Esophagus squamous epithelium (tissue), 5 donors: ENCODE measurements at regions not wholly inside any gene's neighbourhood (a gene's known extent, or its start where the extent isn't known, plus 50 kb on each side); places are given as distances from the start of the nearest gene placed in this dataset.

ENCODE experiments used
- DNase-seq: peaks from one replicate; lab custom pipeline; 2025; lab: John Stamatoyannopoulos, UW
- H3K27ac ChIP-seq, 4 donors: fragments of 200-600 bp; sonication (generic); one replicate each; pipeline ENCODE4 v1.5.1; 2016 to 2019; ENCODE audit warnings: mild to moderate bottlenecking in 1 of 4
- H3K27me3 ChIP-seq, 4 donors: fragments of 200-600 bp; sonication (generic); 1 replicate in 3 of 4; 2 replicates in 1 of 4; pipeline versions ENCODE4 v1.5.1 to v1.6.0; 2017 to 2021; ENCODE audit warnings: antibody characterized with exemption in 1 of 4
- H3K36me3 ChIP-seq, 3 donors: fragments of 200-600 bp; sonication (generic); one replicate each; pipeline ENCODE4 v1.5.1; 2016 to 2019
- H3K4me1 ChIP-seq, 3 donors: fragments of 200-600 bp; sonication (generic); one replicate each; pipeline ENCODE4 v1.5.1; 2017 to 2019
- H3K4me3 ChIP-seq, 4 donors: fragments of 200-600 bp; sonication (generic); 1 replicate in 3 of 4; 2 replicates in 1 of 4; pipeline ENCODE4 v1.5.1; 2016 to 2019; ENCODE audit warnings: mild to moderate bottlenecking in 2 of 4, moderate library complexity in 1 of 4
- H3K9me3 ChIP-seq, 3 donors: fragments of 200-600 bp; sonication (generic); one replicate each; pipeline ENCODE4 v1.5.1; 2016 to 2019
- POLR2A ChIP-seq, 4 donors: fragments of 450-650 bp; IDR thresholded peaks; one replicate each; pipeline ENCODE4 v1.6.1; 2017; ENCODE audit warnings: antibody characterized with exemption in 4 of 4, mild to moderate bottlenecking in 4 of 4, moderate library complexity in 3 of 4
- WGBS, 2 donors: methylation state at CpG; one replicate each; pipeline ENCODE4 v1.1.5; 2018; 5-methylcytosine and 5-hydroxymethylcytosine counted together
- intact Hi-C: fragments of 100-400 bp; cut with DNase I; formaldehyde crosslinking; loops from one replicate; pipeline ENCODE4 v1.15.0; 2022
- TF ChIP-seq, protein P1 (sequence below), 6 experiments: fragments of 450-650 bp in 4 of 6; fragments of 200-600 bp in 2 of 6; sonication (generic) in 2 of 6; IDR thresholded peaks; one replicate each; pipeline ENCODE4 v1.5.1; 2016 to 2019; ENCODE audit warnings: antibody characterized with exemption in 6 of 6, mild to moderate bottlenecking in 4 of 6, moderate library complexity in 4 of 6
- donor health status: DM: yes; HTN: yes; CAD: no.

DNA sequence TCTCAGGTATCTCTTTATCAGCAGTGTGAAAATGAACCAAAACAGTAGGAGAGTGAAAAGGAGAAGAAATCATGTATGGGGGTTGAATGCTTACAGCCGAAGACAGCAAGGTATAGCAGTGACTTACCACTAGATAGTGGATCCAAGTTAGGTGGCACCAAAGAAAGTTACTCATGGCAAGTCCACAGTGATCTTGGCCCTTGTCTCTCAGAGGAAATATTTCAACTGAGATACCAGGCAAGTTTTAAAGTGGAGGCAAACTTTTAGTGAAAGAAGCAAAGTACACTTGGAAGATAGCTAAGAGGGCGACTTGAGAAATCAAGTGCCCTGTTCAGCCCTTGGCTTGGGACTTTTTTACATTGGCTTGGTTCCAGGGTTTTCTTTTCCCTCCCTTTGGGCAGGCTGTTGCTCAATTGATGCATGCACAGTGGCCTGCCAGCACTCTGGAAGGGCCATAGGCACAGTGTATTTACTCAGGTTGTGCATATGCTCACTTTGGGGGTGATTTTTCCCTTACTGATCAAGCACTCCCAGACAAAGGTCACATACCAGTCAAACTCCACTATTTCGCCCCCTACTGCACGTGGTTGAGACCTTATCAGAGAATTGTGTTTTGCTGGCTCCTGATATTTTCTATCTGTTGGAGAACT lies 329.5 kb upstream of the KHDRBS2 start:
- H3K36me3 ChIP-seq: no peaks in the 10 kb centered on the region
- intact Hi-C loops: no loop called here
- H3K4me1 ChIP-seq: no peaks in the 10 kb centered on the region
- H3K4me3 ChIP-seq: no peak overlapping the region
- no peaks in the 10 kb centered on the region for H3K27me3 ChIP-seq
- peaks cover 0 to 15% (median 4%) of the 10 kb centered on the region in 3 donors for H3K9me3 ChIP-seq
- no peak for DNase-seq
- TF ChIP-seq, protein P1, sequence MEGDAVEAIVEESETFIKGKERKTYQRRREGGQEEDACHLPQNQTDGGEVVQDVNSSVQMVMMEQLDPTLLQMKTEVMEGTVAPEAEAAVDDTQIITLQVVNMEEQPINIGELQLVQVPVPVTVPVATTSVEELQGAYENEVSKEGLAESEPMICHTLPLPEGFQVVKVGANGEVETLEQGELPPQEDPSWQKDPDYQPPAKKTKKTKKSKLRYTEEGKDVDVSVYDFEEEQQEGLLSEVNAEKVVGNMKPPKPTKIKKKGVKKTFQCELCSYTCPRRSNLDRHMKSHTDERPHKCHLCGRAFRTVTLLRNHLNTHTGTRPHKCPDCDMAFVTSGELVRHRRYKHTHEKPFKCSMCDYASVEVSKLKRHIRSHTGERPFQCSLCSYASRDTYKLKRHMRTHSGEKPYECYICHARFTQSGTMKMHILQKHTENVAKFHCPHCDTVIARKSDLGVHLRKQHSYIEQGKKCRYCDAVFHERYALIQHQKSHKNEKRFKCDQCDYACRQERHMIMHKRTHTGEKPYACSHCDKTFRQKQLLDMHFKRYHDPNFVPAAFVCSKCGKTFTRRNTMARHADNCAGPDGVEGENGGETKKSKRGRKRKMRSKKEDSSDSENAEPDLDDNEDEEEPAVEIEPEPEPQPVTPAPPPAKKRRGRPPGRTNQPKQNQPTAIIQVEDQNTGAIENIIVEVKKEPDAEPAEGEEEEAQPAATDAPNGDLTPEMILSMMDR (IDR thresholded peaks at IDR 0.05): no peak
- TF ChIP-seq POLR2A (IDR thresholded peaks at IDR 0.05): no peak
- WGBS, 2 donors: 57 to 65% methylated on average over 4 of the region's 4 CpGs
- H3K27ac ChIP-seq: no peak overlapping the region

DNA sequence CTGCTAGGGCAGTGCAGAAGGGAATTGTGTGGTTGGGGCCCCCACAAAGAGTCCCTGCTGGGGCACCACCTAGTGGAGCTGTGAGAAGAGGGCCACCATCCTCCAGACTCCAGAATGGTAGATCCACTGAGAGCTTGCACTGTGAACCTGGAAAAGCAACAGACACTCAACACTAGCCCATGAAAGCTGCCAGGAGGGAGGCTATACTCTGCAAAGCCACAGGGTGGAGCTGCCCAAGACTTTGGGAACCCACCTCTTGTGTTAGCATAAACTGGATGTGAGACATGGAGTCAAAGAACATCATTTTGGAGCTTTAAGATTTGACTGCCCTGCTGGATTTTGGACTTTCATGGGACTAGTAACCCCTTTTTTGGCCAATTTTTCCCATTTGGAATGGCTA lies 328.4 kb upstream of the KHDRBS2 start:
- intact Hi-C loops: no loop called here
- no peaks in the 10 kb centered on the region for H3K27me3 ChIP-seq
- no peak overlapping the region for H3K4me3 ChIP-seq
- TF ChIP-seq, protein P1 (IDR thresholded peaks at IDR 0.05): no peak
- no peak for TF ChIP-seq POLR2A (IDR thresholded peaks at IDR 0.05)
- H3K4me1 ChIP-seq: no peaks in the 10 kb centered on the region
- peaks cover 0 to 15% (median 4%) of the 10 kb centered on the region in 3 donors for H3K9me3 ChIP-seq
- DNase-seq: no peak
- H3K36me3 ChIP-seq: no peaks in the 10 kb centered on the region
- H3K27ac ChIP-seq: no peak overlapping the region

DNA sequence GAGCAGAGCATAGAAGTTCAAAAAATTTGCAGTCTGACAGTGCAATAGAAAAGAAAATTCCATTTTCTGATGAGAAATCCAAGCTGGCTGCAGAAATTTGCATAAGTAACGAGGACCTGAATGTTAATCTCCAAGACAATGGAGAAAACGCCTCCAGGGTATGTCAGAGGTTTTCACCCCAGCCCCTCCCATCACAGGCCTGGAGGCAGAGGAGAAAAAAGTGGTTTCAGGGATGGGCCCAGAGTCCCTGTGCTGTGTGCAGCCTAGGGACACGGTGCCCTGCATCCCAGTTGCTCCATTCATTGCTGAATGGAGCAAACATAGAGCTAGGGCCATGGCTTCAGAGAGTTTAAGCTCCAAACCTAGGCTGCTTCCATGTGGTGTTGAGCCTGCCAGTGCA lies 327.9 kb upstream of the KHDRBS2 start:
- Histone ChIP-seq H3K36me3 (no peaks in the 10 kb centered on the region), H3K4me3 (no peak overlapping the region), H3K4me1 (no peaks in the 10 kb centered on the region), H3K9me3 (peaks cover 0 to 15% (median 4%) of the 10 kb centered on the region in 3 donors), H3K27ac (no peak overlapping the region), H3K27me3 (no peaks in the 10 kb centered on the region)
- intact Hi-C loops: no loop called here
- TF ChIP-seq POLR2A (IDR thresholded peaks at IDR 0.05): no peak
- TF ChIP-seq, protein P1 (IDR thresholded peaks at IDR 0.05): no peak
- WGBS, 2 donors: 39 to 56% methylated on average over 2 to 3 of the region's 3 CpGs
- no peak for DNase-seq

DNA sequence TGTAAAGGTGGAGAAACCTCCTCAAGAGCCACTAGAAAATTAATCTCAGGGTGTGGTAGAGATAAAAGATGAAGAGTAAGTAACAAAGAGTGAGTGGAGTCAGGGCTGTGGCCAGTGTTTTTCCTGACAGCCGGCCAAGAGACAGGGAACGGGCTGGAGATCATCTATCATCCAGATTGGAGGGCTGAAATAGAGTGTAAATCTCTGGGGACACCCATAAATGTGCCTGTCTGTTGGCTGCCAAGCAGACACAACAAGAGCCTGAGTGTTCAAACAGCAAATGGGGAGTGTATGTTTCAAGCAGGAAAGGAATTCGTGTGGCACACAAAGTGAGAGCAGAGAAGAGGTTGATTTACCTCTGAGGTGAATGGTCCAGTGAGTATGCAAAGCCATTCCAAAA lies 326.4 kb upstream of the KHDRBS2 start:
- Histone ChIP-seq H3K36me3 (no peaks in the 10 kb centered on the region), H3K4me3 (no peak overlapping the region), H3K9me3 (peaks cover 0 to 15% (median 4%) of the 10 kb centered on the region in 3 donors), H3K27me3 (no peaks in the 10 kb centered on the region), H3K27ac (no peak overlapping the region), H3K4me1 (no peaks in the 10 kb centered on the region)
- TF ChIP-seq POLR2A (IDR thresholded peaks at IDR 0.05): no peak
- TF ChIP-seq, protein P1 (IDR thresholded peaks at IDR 0.05): no peak
- 24 to 41% methylated on average over 3 of the region's 3 CpGs for WGBS, 2 donors
- DNase-seq: no peak
- intact Hi-C loops: no loop called here

DNA sequence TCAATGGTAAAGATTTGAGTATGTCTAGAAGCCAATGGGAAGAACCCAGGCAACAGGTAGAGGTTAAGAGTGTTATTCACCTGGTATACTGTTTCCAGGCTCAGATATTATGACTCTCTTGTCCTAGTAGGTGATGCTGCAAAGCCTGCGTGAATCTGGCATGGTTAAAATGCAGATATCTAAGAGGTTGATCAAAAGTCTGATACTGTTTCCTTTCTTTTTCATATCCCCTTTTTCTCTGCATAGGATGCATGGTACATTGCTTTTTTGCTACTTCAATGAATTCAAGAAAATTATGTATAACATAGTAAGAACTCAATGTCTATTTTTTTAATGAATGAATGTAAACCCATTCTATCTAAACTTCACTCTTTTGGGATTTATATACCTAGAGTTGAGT lies 284.3 kb upstream of the KHDRBS2 start:
- H3K4me3 ChIP-seq: no peak overlapping the region
- no peaks in the 10 kb centered on the region for H3K36me3 ChIP-seq
- no peaks in the 10 kb centered on the region for H3K9me3 ChIP-seq
- no peaks in the 10 kb centered on the region for H3K27me3 ChIP-seq
- no peak overlapping the region for H3K27ac ChIP-seq
- no peaks in the 10 kb centered on the region for H3K4me1 ChIP-seq
- intact Hi-C loops: no loop called here
- TF ChIP-seq, protein P1 (IDR thresholded peaks at IDR 0.05): no peak
- no peak for TF ChIP-seq POLR2A (IDR thresholded peaks at IDR 0.05)
- no peak for DNase-seq
- 70 to 77% methylated on average over 1 of the region's 1 CpG for WGBS, 2 donors
